ENCODE measurements at regions not wholly inside any gene's neighbourhood (a gene's known extent, or its start where the extent isn't known, plus 50 kb on each side); places are given as distances from the start of the nearest gene placed in this dataset.

DNA sequence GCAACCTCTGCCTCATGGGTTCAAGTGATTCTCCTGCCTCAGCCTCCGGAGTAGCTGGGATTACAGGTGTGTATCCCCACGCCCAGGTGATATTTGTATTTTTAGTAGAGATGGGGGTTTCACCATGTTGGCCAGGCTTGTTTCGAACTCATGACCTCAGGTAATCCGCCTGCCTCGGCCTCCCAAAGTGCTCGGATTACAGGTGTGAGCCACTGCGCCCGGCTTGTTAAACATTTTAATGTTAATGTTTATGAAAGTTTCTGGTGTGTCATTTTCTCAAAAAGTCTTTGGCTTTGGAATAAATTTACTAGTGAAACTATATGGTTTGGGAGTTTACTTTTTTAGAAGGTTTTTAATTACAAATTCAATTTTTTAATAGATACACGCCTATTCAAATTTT, 698.8 kb downstream of the MECOM start:
- intact Hi-C loops (cut with micrococcal nuclease): no loop called here
- H3K9me3 Mint-ChIP-seq (ENCODE audit: unreplicated experiment): no peaks in the 10 kb centered on the region

DNA sequence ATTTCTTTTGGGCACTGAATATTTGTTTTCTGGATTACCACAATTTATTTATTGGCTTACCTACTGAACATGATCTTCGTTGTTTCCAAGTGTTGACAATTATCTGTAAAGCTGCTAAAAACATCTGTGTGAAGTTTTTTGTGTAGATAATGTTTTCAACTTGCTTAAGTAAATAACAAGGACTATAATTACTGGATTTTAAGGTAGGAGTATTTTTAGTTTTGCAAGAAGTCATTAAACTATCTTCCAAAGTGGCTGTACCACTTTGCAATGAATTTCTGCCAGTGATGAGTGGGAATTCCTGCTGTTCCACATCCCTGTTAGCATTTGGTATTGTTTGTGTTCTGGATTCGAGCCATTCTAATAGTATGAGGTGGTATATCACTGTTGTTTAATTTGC, 702.2 kb downstream of the MECOM start:
- CTCF ChIA-PET: interaction anchor here (0.5 kb wide), 1 partner anchor 9 kb away, joined by 3 read pairs; no protein-coding TSS in a partner anchor
- BruUV-seq (replicated peaks): no TSS peak
- Mint-ChIP-seq H3K9me3 (ENCODE audit: unreplicated experiment) (no peaks in the 10 kb centered on the region), H3K4me1 (ENCODE audit: insufficient read depth, unreplicated experiment) (no peaks in the 10 kb centered on the region), H3K4me3 (ENCODE audit: unreplicated experiment) (no peak overlapping the region), H3K27ac (ENCODE audit: low read depth, unreplicated experiment) (no peak overlapping the region), H3K27me3 (ENCODE audit: insufficient read depth, unreplicated experiment) (no peaks in the 10 kb centered on the region), H3K36me3 (ENCODE audit: insufficient read depth, unreplicated experiment) (no peaks in the 10 kb centered on the region)
- intact Hi-C loops (cut with micrococcal nuclease): no loop called here
- TF ChIP-seq, protein P1, sequence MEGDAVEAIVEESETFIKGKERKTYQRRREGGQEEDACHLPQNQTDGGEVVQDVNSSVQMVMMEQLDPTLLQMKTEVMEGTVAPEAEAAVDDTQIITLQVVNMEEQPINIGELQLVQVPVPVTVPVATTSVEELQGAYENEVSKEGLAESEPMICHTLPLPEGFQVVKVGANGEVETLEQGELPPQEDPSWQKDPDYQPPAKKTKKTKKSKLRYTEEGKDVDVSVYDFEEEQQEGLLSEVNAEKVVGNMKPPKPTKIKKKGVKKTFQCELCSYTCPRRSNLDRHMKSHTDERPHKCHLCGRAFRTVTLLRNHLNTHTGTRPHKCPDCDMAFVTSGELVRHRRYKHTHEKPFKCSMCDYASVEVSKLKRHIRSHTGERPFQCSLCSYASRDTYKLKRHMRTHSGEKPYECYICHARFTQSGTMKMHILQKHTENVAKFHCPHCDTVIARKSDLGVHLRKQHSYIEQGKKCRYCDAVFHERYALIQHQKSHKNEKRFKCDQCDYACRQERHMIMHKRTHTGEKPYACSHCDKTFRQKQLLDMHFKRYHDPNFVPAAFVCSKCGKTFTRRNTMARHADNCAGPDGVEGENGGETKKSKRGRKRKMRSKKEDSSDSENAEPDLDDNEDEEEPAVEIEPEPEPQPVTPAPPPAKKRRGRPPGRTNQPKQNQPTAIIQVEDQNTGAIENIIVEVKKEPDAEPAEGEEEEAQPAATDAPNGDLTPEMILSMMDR (IDR thresholded peaks at IDR 0.05; ENCODE audit: unreplicated experiment): no peak
- POLR2A ChIA-PET: no interaction called here
- no peak for DNase-seq (ENCODE audit: unreplicated experiment)

More for the DNA sequence above, 698.8 kb downstream of the MECOM start:
- Mint-ChIP-seq H3K36me3 (ENCODE audit: insufficient read depth, unreplicated experiment) (no peaks in the 10 kb centered on the region), H3K4me1 (ENCODE audit: insufficient read depth, unreplicated experiment) (no peaks in the 10 kb centered on the region), H3K27ac (ENCODE audit: low read depth, unreplicated experiment) (no peak overlapping the region), H3K27me3 (ENCODE audit: insufficient read depth, unreplicated experiment) (no peaks in the 10 kb centered on the region), H3K4me3 (ENCODE audit: unreplicated experiment) (no peak overlapping the region)
- ChIA-PET POLR2A (interaction anchor here (0.8 kb wide), 1 partner anchor 11 kb away, joined by 3 read pairs; no protein-coding TSS in a partner anchor), CTCF (interaction anchor here (1.5 kb wide), 1 partner anchor 12 kb away, joined by 7 read pairs; no protein-coding TSS in a partner anchor)
- TF ChIP-seq, protein P1 (IDR thresholded peaks at IDR 0.05; ENCODE audit: unreplicated experiment): no peak
- no TSS peak for BruUV-seq (replicated peaks)
- DNase-seq (ENCODE audit: unreplicated experiment): no peak

DNA sequence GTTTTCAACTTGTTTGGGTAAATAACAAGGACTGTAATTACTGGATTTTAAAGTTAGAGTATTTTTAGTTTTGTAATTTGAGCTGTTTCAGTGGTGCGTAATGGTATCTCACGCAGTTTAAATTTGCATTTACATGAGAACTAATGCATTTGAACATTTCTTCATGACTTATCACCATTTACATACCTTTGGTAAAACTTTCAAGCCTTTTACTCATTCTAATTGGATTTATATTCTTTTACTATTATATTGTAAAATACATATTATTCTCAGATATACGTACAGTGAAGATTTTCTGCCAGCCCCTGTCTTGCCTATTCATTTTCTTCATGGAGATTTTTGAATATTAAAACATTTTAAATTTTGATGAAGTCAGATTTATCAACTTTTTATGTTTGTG, 703.8 kb downstream of the MECOM start:
- Mint-ChIP-seq H3K9me3 (ENCODE audit: unreplicated experiment) (no peaks in the 10 kb centered on the region), H3K4me1 (ENCODE audit: insufficient read depth, unreplicated experiment) (no peaks in the 10 kb centered on the region), H3K4me3 (ENCODE audit: unreplicated experiment) (no peak overlapping the region), H3K36me3 (ENCODE audit: insufficient read depth, unreplicated experiment) (no peaks in the 10 kb centered on the region), H3K27ac (ENCODE audit: low read depth, unreplicated experiment) (no peak overlapping the region), H3K27me3 (ENCODE audit: insufficient read depth, unreplicated experiment) (no peaks in the 10 kb centered on the region)
- no peak for DNase-seq (ENCODE audit: unreplicated experiment)
- ChIA-PET CTCF (interaction anchor here (0.6 kb wide), 1 partner anchor 995 kb away, joined by 4 read pairs; no protein-coding TSS in a partner anchor), POLR2A (no interaction called here)
- intact Hi-C loops (cut with micrococcal nuclease): no loop called here
- TF ChIP-seq, protein P1 (IDR thresholded peaks at IDR 0.05; ENCODE audit: unreplicated experiment): no peak
- no TSS peak for BruUV-seq (replicated peaks)

DNA sequence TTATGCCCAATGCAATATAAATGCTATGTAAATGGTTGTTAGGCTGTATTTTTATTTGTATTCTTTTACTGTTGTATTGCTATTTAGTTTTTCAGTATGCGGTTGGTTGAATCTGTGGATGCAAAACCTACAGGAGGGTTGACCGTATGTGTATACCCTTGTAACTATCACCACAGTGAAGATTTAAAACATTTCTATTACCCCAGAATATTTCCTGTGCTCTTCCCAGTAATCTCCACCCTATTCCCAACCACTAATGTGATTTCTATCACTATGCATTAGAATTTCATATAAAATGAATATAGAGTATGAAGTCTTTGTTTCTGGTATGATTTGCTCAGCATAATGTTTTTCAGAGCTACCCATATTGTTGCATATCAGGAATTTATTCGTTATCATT, 705.0 kb downstream of the MECOM start:
- TF ChIP-seq, protein P1 (IDR thresholded peaks at IDR 0.05; ENCODE audit: unreplicated experiment): no peak
- H3K9me3 Mint-ChIP-seq (ENCODE audit: unreplicated experiment): no peaks in the 10 kb centered on the region
- H3K27ac Mint-ChIP-seq (ENCODE audit: low read depth, unreplicated experiment): no peak overlapping the region
- H3K36me3 Mint-ChIP-seq (ENCODE audit: insufficient read depth, unreplicated experiment): no peaks in the 10 kb centered on the region
- intact Hi-C loops (cut with micrococcal nuclease): no loop called here
- DNase-seq (ENCODE audit: unreplicated experiment): no peak
- no peaks in the 10 kb centered on the region for H3K4me1 Mint-ChIP-seq (ENCODE audit: insufficient read depth, unreplicated experiment)
- no peaks in the 10 kb centered on the region for H3K27me3 Mint-ChIP-seq (ENCODE audit: insufficient read depth, unreplicated experiment)
- BruUV-seq (replicated peaks): no TSS peak
- no peak overlapping the region for H3K4me3 Mint-ChIP-seq (ENCODE audit: unreplicated experiment)
- ChIA-PET POLR2A (no interaction called here), CTCF (no interaction called here)
